Left cardiac atrium (tissue), 4 donors: ENCODE measurements at regions not wholly inside any gene's neighbourhood (a gene's known extent, or its start where the extent isn't known, plus 50 kb on each side); places are given as distances from the start of the nearest gene placed in this dataset.
"Not testable (repeated sequence)": the region's sequence is repeated elsewhere in the genome, so short reads cannot be mapped to it uniquely, and the experiment has no call there.

Experiments
- ATAC-seq, 2 donors: fragments of 200-7000 bp; cut with Tn5 transposase; one replicate each; pipeline ENCODE4 v1.9.1; 2020; ENCODE audit warnings: mild to moderate bottlenecking in 2 of 2, moderate library complexity in 2 of 2
- DNase-seq: peaks from one replicate; pipeline ENCODE4 v3.0.0-alpha.2; 2020
- intact Hi-C, 2 donors: fragments of 100-400 bp; cut with DNase I; formaldehyde crosslinking; loops; one replicate each; pipeline versions ENCODE4 v1.14.1 to v1.15.1; 2022 to 2023
- donor health status: DM: no; HTN: yes; CAD: no.
- donor health status: DM: no; HTN: yes; CAD: no; lungs with severe emphysema.
- donor health status: DM: yes; HTN: yes; CAD: no.
- donor health status: Dilated cardiomyopathy.

- intact Hi-C loops = no loop called here
- ATAC-seq (no peak), DNase-seq (no peak)
Observed at GRCh38 chr6:160804639-160805038, 102.6 kb downstream of the PLG start.

- ATAC-seq (no peak), DNase-seq (no peak)
- intact Hi-C loops = no loop called here
Observed at GRCh38 chr6:160808263-160808662, 106.2 kb downstream of the PLG start.

GRCh38 chr6:160810238-160810637 is 108.2 kb downstream of the PLG start:
- ATAC-seq (no peak), DNase-seq (no peak)
- intact Hi-C loops = no loop called here

- ATAC-seq = no peak
- DNase-seq = no peak
- intact Hi-C loops = no loop called here
Observed at GRCh38 chr6:160812097-160812496, 110.1 kb downstream of the PLG start.

GRCh38 chr6:160818934-160819333 is 116.9 kb downstream of the PLG start:
- intact Hi-C loops = no loop called here
- DNase-seq (no peak), ATAC-seq (no peak)

- DNase-seq, intact Hi-C loops, ATAC-seq: not testable (repeated sequence)
Observed at GRCh38 chr6:160820661-160821060, 118.6 kb downstream of the PLG start.

- DNase-seq (no peak), ATAC-seq (no peak)
- intact Hi-C loops = no loop called here
Observed at GRCh38 chr6:160831739-160832138, 129.7 kb downstream of the PLG start.

GRCh38 chr6:160832422-160832821 is 130.4 kb downstream of the PLG start:
- ATAC-seq (no peak), DNase-seq (no peak)
- intact Hi-C loops = no loop called here

GRCh38 chr6:160837146-160837545 is 135.1 kb downstream of the PLG start:
- intact Hi-C loops = no loop called here
- no peak for DNase-seq
- no peak for ATAC-seq

- intact Hi-C loops = no loop called here
- DNase-seq (no peak), ATAC-seq (no peak)
Observed at GRCh38 chr6:160851031-160851430, 140.5 kb upstream of the MAP3K4 start.

- DNase-seq (no peak), ATAC-seq (no peak)
- intact Hi-C loops = no loop called here
Observed at GRCh38 chr6:160853946-160854345, 137.6 kb upstream of the MAP3K4 start.

GRCh38 chr6:160858886-160859285 is 132.7 kb upstream of the MAP3K4 start:
- no peak for DNase-seq
- intact Hi-C loops = no loop called here
- ATAC-seq = no peak

GRCh38 chr6:160859822-160860221 is 131.7 kb upstream of the MAP3K4 start:
- no peak for DNase-seq
- intact Hi-C loops = no loop called here
- ATAC-seq = no peak

GRCh38 chr6:160861824-160862223 is 129.7 kb upstream of the MAP3K4 start:
- ATAC-seq (no peak), DNase-seq (no peak)
- intact Hi-C loops = no loop called here

- no peak for DNase-seq
- intact Hi-C loops = no loop called here
- no peak for ATAC-seq
Observed at GRCh38 chr6:160863782-160864181, 127.8 kb upstream of the MAP3K4 start.

GRCh38 chr6:160871320-160871719 is 120.2 kb upstream of the MAP3K4 start:
- intact Hi-C loops = no loop called here
- DNase-seq = no peak
- no peak for ATAC-seq

- DNase-seq (no peak), ATAC-seq (peak in 1 of 2 donors; percentile 31)
- intact Hi-C loops = no loop called here
Observed at GRCh38 chr6:160881148-160881808, 110.3 kb upstream of the MAP3K4 start.

GRCh38 chr6:160882006-160882405 is 109.6 kb upstream of the MAP3K4 start:
- DNase-seq = no peak
- ATAC-seq = no peak
- intact Hi-C loops = no loop called here

GRCh38 chr6:160882791-160883279 is 108.7 kb upstream of the MAP3K4 start:
- ATAC-seq = peak in 1 of 2 donors; percentile 48
- DNase-seq = no peak
- intact Hi-C loops = no loop called here

- no peak for DNase-seq
- ATAC-seq = no peak
- intact Hi-C loops = no loop called here
Observed at GRCh38 chr6:160883560-160883959, 108.0 kb upstream of the MAP3K4 start.

GRCh38 chr6:160883999-160884398 is 107.6 kb upstream of the MAP3K4 start:
- intact Hi-C loops = no loop called here

More at GRCh38 chr6:160883999-160884398, 107.6 kb upstream of the MAP3K4 start:
- ATAC-seq (no peak), DNase-seq (no peak)
